Adrenal gland (tissue), 5 donors: ENCODE measurements at regions not wholly inside any gene's neighbourhood (a gene's known extent, or its start where the extent isn't known, plus 50 kb on each side); places are given as distances from the start of the nearest gene placed in this dataset.

Source experiments
- POLR2A ChIP-seq, 2 donors: fragments of 450-650 bp; IDR thresholded peaks; one replicate each; pipeline ENCODE4 v1.6.1; 2017; ENCODE audit warnings: antibody characterized with exemption in 2 of 2, mild to moderate bottlenecking in 2 of 2, moderate library complexity in 1 of 2
- TF ChIP-seq, protein P1 (sequence below), 6 experiments: fragments of 450-650 bp in 4 of 6; fragments of 200-600 bp in 2 of 6; sonication (generic) in 1 of 6; IDR thresholded peaks; 1 replicate in 5 of 6; 2 replicates in 1 of 6; pipeline versions ENCODE4 v1.5.1 to v1.8.0; 2016 to 2021; ENCODE audit warnings: antibody characterized with exemption in 6 of 6, mild to moderate bottlenecking in 2 of 6, moderate library complexity in 1 of 6
- donor health status: DM: no; HTN: no; CAD: no.

DNA sequence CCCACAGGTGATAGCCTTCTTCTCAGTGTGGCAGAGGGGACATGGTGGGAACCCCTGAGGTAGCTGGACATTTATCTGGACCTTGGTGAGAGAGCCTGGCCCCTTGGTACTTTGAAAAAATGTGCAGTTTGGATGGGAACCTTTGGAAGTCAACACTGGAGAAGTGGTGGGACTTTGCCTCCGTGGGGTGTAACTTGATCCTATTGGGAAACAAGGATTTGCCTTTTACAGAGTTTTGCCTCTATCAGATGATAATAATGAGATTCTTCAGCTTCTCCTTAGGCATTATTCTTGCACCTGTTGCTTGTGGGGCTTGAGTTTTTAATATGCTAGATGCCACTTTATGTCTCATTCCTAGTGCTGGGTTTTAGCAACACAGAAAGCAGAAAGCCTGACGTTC lies 99.0 kb downstream of the ERCC5 start:
- TF ChIP-seq, protein P1, sequence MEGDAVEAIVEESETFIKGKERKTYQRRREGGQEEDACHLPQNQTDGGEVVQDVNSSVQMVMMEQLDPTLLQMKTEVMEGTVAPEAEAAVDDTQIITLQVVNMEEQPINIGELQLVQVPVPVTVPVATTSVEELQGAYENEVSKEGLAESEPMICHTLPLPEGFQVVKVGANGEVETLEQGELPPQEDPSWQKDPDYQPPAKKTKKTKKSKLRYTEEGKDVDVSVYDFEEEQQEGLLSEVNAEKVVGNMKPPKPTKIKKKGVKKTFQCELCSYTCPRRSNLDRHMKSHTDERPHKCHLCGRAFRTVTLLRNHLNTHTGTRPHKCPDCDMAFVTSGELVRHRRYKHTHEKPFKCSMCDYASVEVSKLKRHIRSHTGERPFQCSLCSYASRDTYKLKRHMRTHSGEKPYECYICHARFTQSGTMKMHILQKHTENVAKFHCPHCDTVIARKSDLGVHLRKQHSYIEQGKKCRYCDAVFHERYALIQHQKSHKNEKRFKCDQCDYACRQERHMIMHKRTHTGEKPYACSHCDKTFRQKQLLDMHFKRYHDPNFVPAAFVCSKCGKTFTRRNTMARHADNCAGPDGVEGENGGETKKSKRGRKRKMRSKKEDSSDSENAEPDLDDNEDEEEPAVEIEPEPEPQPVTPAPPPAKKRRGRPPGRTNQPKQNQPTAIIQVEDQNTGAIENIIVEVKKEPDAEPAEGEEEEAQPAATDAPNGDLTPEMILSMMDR (IDR thresholded peaks at IDR 0.05): no peak
- no peak for TF ChIP-seq POLR2A (IDR thresholded peaks at IDR 0.05)
